Peyer's patch (tissue), 4 donors: ENCODE measurements at regions not wholly inside any gene's neighbourhood (a gene's known extent, or its start where the extent isn't known, plus 50 kb on each side); places are given as distances from the start of the nearest gene placed in this dataset.

Experiments used
- DNase-seq, 3 donors: peaks; one replicate each; pipeline ENCODE4 v3.0.0-alpha.2; 2017 to 2019
- H3K27ac ChIP-seq, 4 donors: fragments of 200-600 bp; sonication (generic); one replicate each; pipeline ENCODE4 v1.5.1; 2016 to 2019
- H3K27me3 ChIP-seq, 2 donors: fragments of 200-600 bp; sonication (generic); one replicate each; pipeline ENCODE4 v1.5.1; 2019
- H3K36me3 ChIP-seq, 3 donors: fragments of 200-600 bp; sonication (generic); one replicate each; pipeline ENCODE4 v1.5.1; 2016 to 2019
- H3K4me1 ChIP-seq, 4 donors: fragments of 200-600 bp; sonication (generic); one replicate each; pipeline ENCODE4 v1.5.1; 2016 to 2019
- H3K4me3 ChIP-seq, 4 donors: fragments of 200-600 bp; sonication (generic); 1 replicate in 3 of 4; 2 replicates in 1 of 4; pipeline ENCODE4 v1.5.1; 2016 to 2019; ENCODE audit warnings: mild to moderate bottlenecking in 1 of 4
- H3K9me3 ChIP-seq, 4 donors: fragments of 200-600 bp; sonication (generic); one replicate each; pipeline ENCODE4 v1.5.1; 2016 to 2019; ENCODE audit warnings: mild to moderate bottlenecking in 1 of 4
- CTCF ChIP-seq, 6 experiments: fragments of 450-650 bp in 4 of 6; fragments of 200-600 bp in 2 of 6; sonication (generic) in 1 of 6; IDR thresholded peaks; one replicate each; pipeline ENCODE4 v1.5.1; 2017 to 2019; ENCODE audit warnings: antibody characterized with exemption in 6 of 6, mild to moderate bottlenecking in 3 of 6, moderate library complexity in 1 of 6
- POLR2A ChIP-seq, 2 donors: fragments of 450-650 bp; IDR thresholded peaks; one replicate each; pipeline ENCODE4 v1.5.1; 2017; ENCODE audit warnings: antibody characterized with exemption in 2 of 2, mild to moderate bottlenecking in 2 of 2, moderate library complexity in 2 of 2

- Histone ChIP-seq H3K27ac (no peak overlapping the region), H3K4me3 (no peak overlapping the region), H3K9me3 (no peaks in the 10 kb centered on the region), H3K36me3 (no peaks in the 10 kb centered on the region), H3K4me1 (no peaks in the 10 kb centered on the region), H3K27me3 (no peaks in the 10 kb centered on the region)
- no peak for TF ChIP-seq CTCF (IDR thresholded peaks at IDR 0.05)
- TF ChIP-seq POLR2A (IDR thresholded peaks at IDR 0.05) = no peak
- DNase-seq = no peak
Measured at GRCh38 chr15:87633525-87633924, 623.0 kb downstream of the NTRK3 start.

- no peak for DNase-seq
- no peak overlapping the region for H3K27ac ChIP-seq
- H3K4me1 ChIP-seq = no peaks in the 10 kb centered on the region
- H3K27me3 ChIP-seq = no peaks in the 10 kb centered on the region
- H3K9me3 ChIP-seq = no peaks in the 10 kb centered on the region
- TF ChIP-seq CTCF (IDR thresholded peaks at IDR 0.05) = no peak
- TF ChIP-seq POLR2A (IDR thresholded peaks at IDR 0.05) = no peak
- H3K4me3 ChIP-seq = no peak overlapping the region
- no peaks in the 10 kb centered on the region for H3K36me3 ChIP-seq
Measured at GRCh38 chr15:87632364-87632763, 624.2 kb downstream of the NTRK3 start.

GRCh38 chr15:87631775-87632174 is 624.8 kb downstream of the NTRK3 start:
- no peaks in the 10 kb centered on the region for H3K4me1 ChIP-seq
- TF ChIP-seq CTCF (IDR thresholded peaks at IDR 0.05) (no peak), POLR2A (IDR thresholded peaks at IDR 0.05) (no peak)
- H3K27me3 ChIP-seq = no peaks in the 10 kb centered on the region
- H3K36me3 ChIP-seq = no peaks in the 10 kb centered on the region
- DNase-seq = no peak
- H3K4me3 ChIP-seq = no peak overlapping the region
- H3K27ac ChIP-seq = no peak overlapping the region
- H3K9me3 ChIP-seq = no peaks in the 10 kb centered on the region

GRCh38 chr15:87631093-87631492 is 625.4 kb downstream of the NTRK3 start:
- TF ChIP-seq POLR2A (IDR thresholded peaks at IDR 0.05) (no peak), CTCF (IDR thresholded peaks at IDR 0.05) (no peak)

GRCh38 chr15:87628311-87628710 is 628.2 kb downstream of the NTRK3 start:
- no peak overlapping the region for H3K4me3 ChIP-seq
- no peaks in the 10 kb centered on the region for H3K27me3 ChIP-seq
- TF ChIP-seq CTCF (IDR thresholded peaks at IDR 0.05) = no peak
- TF ChIP-seq POLR2A (IDR thresholded peaks at IDR 0.05) = no peak
- no peaks in the 10 kb centered on the region for H3K36me3 ChIP-seq
- H3K9me3 ChIP-seq = no peaks in the 10 kb centered on the region
- H3K4me1 ChIP-seq = no peaks in the 10 kb centered on the region
- no peak overlapping the region for H3K27ac ChIP-seq
- no peak for DNase-seq

More at GRCh38 chr15:87631093-87631492, 625.4 kb downstream of the NTRK3 start:
- no peaks in the 10 kb centered on the region for H3K27me3 ChIP-seq
- no peaks in the 10 kb centered on the region for H3K9me3 ChIP-seq
- no peak for DNase-seq
- H3K36me3 ChIP-seq = no peaks in the 10 kb centered on the region
- no peaks in the 10 kb centered on the region for H3K4me1 ChIP-seq
- no peak overlapping the region for H3K27ac ChIP-seq
- H3K4me3 ChIP-seq = no peak overlapping the region

GRCh38 chr15:87626860-87627259 is 629.7 kb downstream of the NTRK3 start:
- no peak overlapping the region for H3K27ac ChIP-seq
- no peak overlapping the region for H3K4me3 ChIP-seq
- H3K4me1 ChIP-seq = no peaks in the 10 kb centered on the region
- H3K9me3 ChIP-seq = no peaks in the 10 kb centered on the region
- TF ChIP-seq POLR2A (IDR thresholded peaks at IDR 0.05) (no peak), CTCF (IDR thresholded peaks at IDR 0.05) (no peak)
- no peak for DNase-seq
- no peaks in the 10 kb centered on the region for H3K36me3 ChIP-seq
- no peaks in the 10 kb centered on the region for H3K27me3 ChIP-seq
